Neural cell (in vitro differentiated cells): ENCODE measurements at regions not wholly inside any gene's neighbourhood (a gene's known extent, or its start where the extent isn't known, plus 50 kb on each side); places are given as distances from the start of the nearest gene placed in this dataset.
"Not testable (repeated sequence)": the region's sequence is repeated elsewhere in the genome, so short reads cannot be mapped to it uniquely, and the experiment has no call there.

Experiments used
- CTCF ChIP-seq: fragments of 450-650 bp; IDR thresholded peaks from 2 replicates; pipeline ENCODE4 v1.5.1; 2014; ENCODE audit warnings: antibody characterized with exemption, mild to moderate bottlenecking, moderate library complexity; ENCODE audit not compliant: poor library complexity, severe bottlenecking
- EP300 ChIP-seq: fragments of 450-650 bp; conservative IDR thresholded peaks from 2 replicates; pipeline ENCODE4 v1.6.1; 2014; ENCODE audit warnings: antibody characterized with exemption, mild to moderate bottlenecking, moderate library complexity; ENCODE audit not compliant: poor library complexity, severe bottlenecking
- EZH2 ChIP-seq: fragments of 200-600, 300-800 bp; shearing (Covaris generic), sonication (generic); IDR thresholded peaks from 2 replicates; pipeline ENCODE4 v1.6.1; 2014; ENCODE audit warnings: antibody characterized with exemption, low read length, borderline replicate concordance, mild to moderate bottlenecking; ENCODE audit not compliant: insufficient read depth, poor library complexity, severe bottlenecking
- MXI1 ChIP-seq: fragments of 450-650 bp; conservative IDR thresholded peaks from 2 replicates; pipeline ENCODE4 v1.6.1; 2014; ENCODE audit warnings: antibody characterized with exemption, mild to moderate bottlenecking; ENCODE audit not compliant: poor library complexity, severe bottlenecking
- POLR2AphosphoS5 ChIP-seq: IDR thresholded peaks from 2 replicates; pipeline ENCODE4 v1.6.1; 2012
- RAD21 ChIP-seq: fragments of 450-650 bp; conservative IDR thresholded peaks from 2 replicates; pipeline ENCODE4 v1.6.1; 2014; ENCODE audit warnings: antibody characterized with exemption, mild to moderate bottlenecking, moderate library complexity
- REST ChIP-seq: IDR thresholded peaks from 2 replicates; pipeline ENCODE4 v1.6.1; 2012; ENCODE audit warnings: borderline replicate concordance
- TAF1 ChIP-seq: IDR thresholded peaks from 2 replicates; pipeline ENCODE4 v1.6.1; 2012; ENCODE audit warnings: low read depth

DNA sequence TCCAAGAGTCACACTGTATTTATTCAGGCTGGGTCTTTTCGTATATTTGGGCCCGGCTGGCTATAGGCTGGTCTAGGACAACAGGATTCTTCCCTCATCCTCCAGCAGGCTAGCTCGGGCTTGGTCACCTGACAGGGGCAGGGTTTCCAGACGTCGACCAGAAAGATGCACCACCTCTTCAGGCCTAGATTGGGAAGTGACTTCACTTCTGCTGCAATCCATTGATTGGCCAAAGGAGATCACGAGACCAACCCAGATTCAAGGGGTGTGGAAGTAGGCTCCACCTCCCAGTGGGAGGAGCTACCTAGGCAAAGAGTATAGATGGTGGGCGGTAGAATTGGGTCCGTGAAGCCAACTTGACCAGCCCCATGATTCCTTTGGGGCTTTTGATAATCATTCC lies 167.5 kb downstream of the GOSR1 start:
- not testable (repeated sequence) for TF ChIP-seq REST, EP300, CTCF, POLR2AphosphoS5, EZH2, TAF1, RAD21, MXI1
